ENCODE measurements at regions not wholly inside any gene's neighbourhood (a gene's known extent, or its start where the extent isn't known, plus 50 kb on each side); places are given as distances from the start of the nearest gene placed in this dataset.
A peak's percentile ranks its signal among the peaks of the same experiment; 100 is the strongest.

DNA sequence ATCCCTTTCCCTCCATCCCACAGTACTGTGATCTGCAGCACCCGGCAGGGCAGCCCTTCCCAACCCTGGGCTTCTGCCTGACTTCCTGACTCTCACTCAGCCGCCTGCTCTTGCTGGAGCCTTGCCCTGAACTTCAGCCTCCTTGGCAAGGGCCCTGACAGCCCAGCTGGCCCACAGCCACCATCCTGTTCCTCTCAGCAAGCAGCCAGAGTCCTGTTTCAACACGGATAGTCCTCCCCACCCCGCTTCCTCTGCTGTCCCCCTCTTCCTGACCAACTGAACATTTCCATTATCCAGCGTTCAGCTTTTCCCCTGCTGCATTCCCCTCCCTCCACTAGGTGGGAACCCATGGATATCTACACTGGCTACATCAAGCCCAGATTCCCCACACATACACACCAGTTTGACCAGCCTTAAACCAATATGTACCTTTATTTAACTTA lies 74.0 kb upstream of the MDM1 start:
- TF ChIP-seq, protein P1, sequence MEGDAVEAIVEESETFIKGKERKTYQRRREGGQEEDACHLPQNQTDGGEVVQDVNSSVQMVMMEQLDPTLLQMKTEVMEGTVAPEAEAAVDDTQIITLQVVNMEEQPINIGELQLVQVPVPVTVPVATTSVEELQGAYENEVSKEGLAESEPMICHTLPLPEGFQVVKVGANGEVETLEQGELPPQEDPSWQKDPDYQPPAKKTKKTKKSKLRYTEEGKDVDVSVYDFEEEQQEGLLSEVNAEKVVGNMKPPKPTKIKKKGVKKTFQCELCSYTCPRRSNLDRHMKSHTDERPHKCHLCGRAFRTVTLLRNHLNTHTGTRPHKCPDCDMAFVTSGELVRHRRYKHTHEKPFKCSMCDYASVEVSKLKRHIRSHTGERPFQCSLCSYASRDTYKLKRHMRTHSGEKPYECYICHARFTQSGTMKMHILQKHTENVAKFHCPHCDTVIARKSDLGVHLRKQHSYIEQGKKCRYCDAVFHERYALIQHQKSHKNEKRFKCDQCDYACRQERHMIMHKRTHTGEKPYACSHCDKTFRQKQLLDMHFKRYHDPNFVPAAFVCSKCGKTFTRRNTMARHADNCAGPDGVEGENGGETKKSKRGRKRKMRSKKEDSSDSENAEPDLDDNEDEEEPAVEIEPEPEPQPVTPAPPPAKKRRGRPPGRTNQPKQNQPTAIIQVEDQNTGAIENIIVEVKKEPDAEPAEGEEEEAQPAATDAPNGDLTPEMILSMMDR (IDR thresholded peaks at IDR 0.05; ENCODE audit: insufficient read depth, low read length): no peak
- peak; percentile 41; the same call in 1 of the 2 replicates for TF ChIP-seq SPI1 (IDR thresholded peaks at IDR 0.05; ENCODE audit: borderline replicate concordance, low read depth)
